GM10248 (cell line): ENCODE measurements at regions not wholly inside any gene's neighbourhood (a gene's known extent, or its start where the extent isn't known, plus 50 kb on each side); places are given as distances from the start of the nearest gene placed in this dataset.

Experiments used
- CTCF ChIA-PET: fragments of 300-600 bp; sonication (Branson Sonifier 250); formaldehyde crosslinking; extraction: SDS; loops from one replicate; lab custom pipeline; 2021; ENCODE audit warnings: antibody characterized with exemption; lab: Yijun Ruan, JAX
- POLR2A ChIA-PET: fragments of 350-650 bp; sonication (Branson Sonifier 250); formaldehyde crosslinking; extraction: SDS; loops from one replicate; lab custom pipeline; 2020; ENCODE audit warnings: antibody characterized with exemption; lab: Yijun Ruan, JAX
- DNase-seq: peaks from one replicate; pipeline ENCODE4 v3.0.0; 2012; ENCODE audit errors: extremely low spot score
- CTCF ChIP-seq: IDR thresholded peaks from 2 replicates; pipeline ENCODE4 v1.5.1; 2012; ENCODE audit warnings: mild to moderate bottlenecking, low read depth; ENCODE audit errors: extremely low read depth, missing control alignments, control extremely low read depth

DNA sequence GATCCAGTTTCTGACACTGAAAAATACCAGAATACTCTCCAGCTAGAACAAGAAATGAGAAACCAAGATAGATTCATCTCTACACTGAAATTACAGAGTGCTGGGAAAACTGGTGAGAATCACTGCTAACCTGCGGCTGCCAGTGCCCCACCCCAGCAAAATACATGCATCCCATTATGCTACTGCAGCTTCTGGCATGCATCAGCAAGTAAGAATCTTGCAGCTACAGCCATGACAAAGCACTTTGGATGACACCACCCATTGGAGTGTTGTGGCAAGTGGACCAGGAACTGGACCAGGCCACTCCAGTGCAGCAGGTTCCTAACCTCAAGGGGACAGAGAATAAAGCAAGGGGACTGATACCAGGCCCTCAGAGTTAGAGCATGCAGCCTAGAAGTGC, 378.8 kb upstream of the ETAA1 start:
- POLR2A ChIA-PET, result no interaction called here
- no peak for TF ChIP-seq CTCF
- CTCF ChIA-PET, result interaction anchor here (1.0 kb wide), 1 partner anchor 20 kb away, joined by 3 read pairs; no protein-coding TSS in a partner anchor
- DNase-seq, result no peak

- DNase-seq, result no peak
- ChIA-PET POLR2A (no interaction called here), CTCF (no interaction called here)
- TF ChIP-seq CTCF, result no peak
Observed at GRCh38 chr2:67032076-67032475, 365.1 kb upstream of the ETAA1 start.

DNA sequence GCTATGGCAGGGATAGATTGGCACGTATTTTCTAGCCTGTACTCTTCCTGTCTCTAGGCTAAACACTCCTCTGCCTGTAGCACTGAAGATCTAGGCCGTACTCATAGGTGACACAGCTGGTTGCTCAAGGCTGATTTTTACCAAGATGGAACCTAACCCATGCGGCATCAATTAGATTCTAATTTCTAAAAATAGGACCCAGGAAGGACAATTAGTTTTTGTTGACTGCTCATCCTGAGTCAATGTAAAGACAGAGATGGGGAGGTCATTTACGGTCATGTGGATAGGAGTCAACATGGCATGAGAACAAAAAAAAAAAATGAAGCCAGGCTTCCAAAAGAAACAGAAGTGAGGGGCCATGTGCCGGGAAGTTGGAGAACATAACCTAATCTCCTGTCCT, 360.7 kb upstream of the ETAA1 start:
- ChIA-PET CTCF (no interaction called here), POLR2A (no interaction called here)
- no peak for DNase-seq
- TF ChIP-seq CTCF, result no peak

DNA sequence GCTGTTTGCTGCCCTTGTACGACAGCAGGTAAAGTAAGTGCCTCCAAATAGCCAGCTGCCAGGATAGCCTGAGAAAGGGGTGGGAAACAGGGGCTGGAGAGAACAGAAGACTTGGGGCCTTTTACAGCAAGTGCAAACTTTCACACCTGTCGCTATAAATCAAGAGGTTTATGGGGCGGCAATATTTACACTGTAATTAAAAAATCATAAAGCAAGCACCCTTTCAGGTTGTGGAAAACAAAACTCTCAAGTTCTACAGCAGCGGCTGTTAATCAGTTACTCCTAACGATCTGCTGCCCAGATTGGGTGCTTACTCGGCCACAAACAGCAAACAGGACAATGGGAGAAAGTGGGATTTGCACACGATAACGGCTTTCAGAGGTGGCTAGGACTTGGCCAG, 359.5 kb upstream of the ETAA1 start:
- POLR2A ChIA-PET, result no interaction called here
- CTCF ChIA-PET, result interaction anchor here (1.0 kb wide), 2 partner anchors 11 to 19 kb away, joined by 3 read pairs; no protein-coding TSS in a partner anchor
- DNase-seq, result no peak
- TF ChIP-seq CTCF, result no peak

GRCh38 chr2:67038195-67038594, 358.9 kb upstream of the ETAA1 start:
- DNase-seq, result no peak
- no peak for TF ChIP-seq CTCF
- ChIA-PET CTCF (interaction anchor here (1.0 kb wide), 2 partner anchors 10 to 19 kb away, joined by 3 read pairs; no protein-coding TSS in a partner anchor), POLR2A (no interaction called here)

DNA sequence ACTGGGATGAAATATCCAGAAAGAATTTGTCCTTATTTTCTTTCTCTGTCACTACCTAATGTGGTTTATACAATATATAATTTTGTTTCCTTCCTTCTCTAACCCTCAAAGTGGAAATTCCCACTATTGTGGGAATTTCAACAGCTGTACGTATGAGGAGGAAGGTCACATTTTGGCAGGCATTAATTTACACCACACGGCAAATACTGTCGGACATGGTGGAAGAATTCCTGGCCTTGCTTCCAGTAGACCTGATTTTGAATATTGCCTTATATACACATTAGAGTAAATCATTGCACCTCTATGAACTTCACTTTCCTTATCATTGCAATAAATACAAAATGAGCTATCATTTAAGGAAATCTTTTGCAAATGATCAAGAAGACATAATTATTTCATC, 358.1 kb upstream of the ETAA1 start:
- ChIA-PET CTCF (no interaction called here), POLR2A (no interaction called here)
- DNase-seq, result no peak
- no peak for TF ChIP-seq CTCF
